ENCODE measurements at regions not wholly inside any gene's neighbourhood (a gene's known extent, or its start where the extent isn't known, plus 50 kb on each side); places are given as distances from the start of the nearest gene placed in this dataset.

DNA sequence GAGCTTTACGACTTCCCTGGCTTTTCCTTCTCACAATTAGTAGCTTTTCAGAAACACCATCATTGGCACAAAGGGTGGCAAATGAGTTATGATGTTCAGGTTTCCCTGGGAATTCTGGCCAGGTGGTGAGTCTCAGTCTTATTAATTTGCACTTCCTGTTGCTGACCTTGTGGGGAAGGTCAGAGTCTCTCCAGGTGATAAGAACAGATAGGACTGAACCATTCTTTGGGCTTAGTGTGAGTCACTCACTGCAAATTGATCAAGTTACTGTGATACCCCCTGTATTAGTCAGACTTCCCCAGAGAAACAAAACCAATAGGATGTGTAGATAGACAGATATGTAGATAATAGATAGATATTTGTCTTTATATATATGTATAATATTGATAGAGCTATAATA lies 53.8 kb upstream of the RANBP3L start:
- no peak overlapping the region for H3K27ac ChIP-seq (ENCODE audit: low read depth in 1 of 2, low read length in 2 of 2)
- H3K9me3 Mint-ChIP-seq, result peaks cover 0 to 2% (median 0%) of the 10 kb centered on the region in 7 donors

GRCh38 chr5:36356915-36357314 lies 55.2 kb upstream of the RANBP3L start:
- no peak overlapping the region for H2AFZ ChIP-seq (ENCODE audit: insufficient read depth, low read depth, low read length, poor library complexity, severe bottlenecking)
- no peaks in the 10 kb centered on the region for H3K27me3 ChIP-seq (ENCODE audit: control insufficient read depth in 2 of 2, insufficient read depth in 2 of 2, low read length in 2 of 2)
- WGBS (ENCODE audit: insufficient coverage), result 94% methylated on average over 2 of the region's 2 CpGs
- Mint-ChIP-seq H3K9me3 (peaks cover 0 to 2% (median 0%) of the 10 kb centered on the region in 7 donors), H3K27me3 (ENCODE audit: low read depth in 3 of 3) (peaks cover 0 to 4% (median 2%) of the 10 kb centered on the region in 3 donors), H3K36me3 (no peaks in the 10 kb centered on the region), H3K4me3 (no peak overlapping the region), H3K4me1 (peaks cover 2% of the 10 kb centered on the region), H3K27ac (no peak overlapping the region)
- H3K9ac ChIP-seq (ENCODE audit: insufficient read depth, low read length, poor library complexity, severe bottlenecking), result no peak overlapping the region
- no peaks in the 10 kb centered on the region for H3K9me3 ChIP-seq (replicated peaks in 1 of 2; ENCODE audit: control insufficient read depth in 1 of 2, insufficient read depth in 1 of 2, low read length in 2 of 2)
- no peaks in the 10 kb centered on the region for H4K20me1 ChIP-seq (ENCODE audit: insufficient read depth, low read length)
- no peak overlapping the region for H3K4me2 ChIP-seq (replicated peaks; ENCODE audit: extremely low read depth, low read length, poor library complexity, severe bottlenecking)
- no peak for DNase-seq
- no peaks in the 10 kb centered on the region for H3K79me2 ChIP-seq (ENCODE audit: insufficient read depth, low read length)
- no peaks in the 10 kb centered on the region for H3K36me3 ChIP-seq (replicated peaks in 1 of 2; ENCODE audit: control insufficient read depth in 1 of 2, insufficient read depth in 2 of 2, low read length in 2 of 2)
- intact Hi-C loops (cut with micrococcal nuclease), result no loop called here
- TF ChIP-seq, protein P1, sequence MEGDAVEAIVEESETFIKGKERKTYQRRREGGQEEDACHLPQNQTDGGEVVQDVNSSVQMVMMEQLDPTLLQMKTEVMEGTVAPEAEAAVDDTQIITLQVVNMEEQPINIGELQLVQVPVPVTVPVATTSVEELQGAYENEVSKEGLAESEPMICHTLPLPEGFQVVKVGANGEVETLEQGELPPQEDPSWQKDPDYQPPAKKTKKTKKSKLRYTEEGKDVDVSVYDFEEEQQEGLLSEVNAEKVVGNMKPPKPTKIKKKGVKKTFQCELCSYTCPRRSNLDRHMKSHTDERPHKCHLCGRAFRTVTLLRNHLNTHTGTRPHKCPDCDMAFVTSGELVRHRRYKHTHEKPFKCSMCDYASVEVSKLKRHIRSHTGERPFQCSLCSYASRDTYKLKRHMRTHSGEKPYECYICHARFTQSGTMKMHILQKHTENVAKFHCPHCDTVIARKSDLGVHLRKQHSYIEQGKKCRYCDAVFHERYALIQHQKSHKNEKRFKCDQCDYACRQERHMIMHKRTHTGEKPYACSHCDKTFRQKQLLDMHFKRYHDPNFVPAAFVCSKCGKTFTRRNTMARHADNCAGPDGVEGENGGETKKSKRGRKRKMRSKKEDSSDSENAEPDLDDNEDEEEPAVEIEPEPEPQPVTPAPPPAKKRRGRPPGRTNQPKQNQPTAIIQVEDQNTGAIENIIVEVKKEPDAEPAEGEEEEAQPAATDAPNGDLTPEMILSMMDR (IDR thresholded peaks at IDR 0.05), result no peak
- no peaks in the 10 kb centered on the region for H3K4me1 ChIP-seq (ENCODE audit: control insufficient read depth in 1 of 2, insufficient read depth in 2 of 2, low read length in 2 of 2)
- no peak overlapping the region for H3K27ac ChIP-seq (ENCODE audit: low read depth in 1 of 2, low read length in 2 of 2)
- no peak overlapping the region for H3K4me3 ChIP-seq (replicated peaks in 1 of 3; ENCODE audit: low read depth in 2 of 3, low read length in 3 of 3)

More for the DNA sequence above, 53.8 kb upstream of the RANBP3L start:
- Histone ChIP-seq H3K9me3 (replicated peaks in 1 of 2; ENCODE audit: control insufficient read depth in 1 of 2, insufficient read depth in 1 of 2, low read length in 2 of 2) (no peaks in the 10 kb centered on the region), H3K36me3 (replicated peaks in 1 of 2; ENCODE audit: control insufficient read depth in 1 of 2, insufficient read depth in 2 of 2, low read length in 2 of 2) (no peaks in the 10 kb centered on the region), H3K79me2 (ENCODE audit: insufficient read depth, low read length) (no peaks in the 10 kb centered on the region), H3K9ac (ENCODE audit: insufficient read depth, low read length, poor library complexity, severe bottlenecking) (no peak overlapping the region), H3K4me1 (ENCODE audit: control insufficient read depth in 1 of 2, insufficient read depth in 2 of 2, low read length in 2 of 2) (no peaks in the 10 kb centered on the region), H2AFZ (ENCODE audit: insufficient read depth, low read depth, low read length, poor library complexity, severe bottlenecking) (no peak overlapping the region), H3K4me2 (replicated peaks; ENCODE audit: extremely low read depth, low read length, poor library complexity, severe bottlenecking) (no peak overlapping the region), H3K27me3 (ENCODE audit: control insufficient read depth in 2 of 2, insufficient read depth in 2 of 2, low read length in 2 of 2) (no peaks in the 10 kb centered on the region), H4K20me1 (ENCODE audit: insufficient read depth, low read length) (no peaks in the 10 kb centered on the region), H3K4me3 (replicated peaks in 1 of 3; ENCODE audit: low read depth in 2 of 3, low read length in 3 of 3) (no peak overlapping the region)
- no peak overlapping the region for H3K27ac Mint-ChIP-seq
- H3K36me3 Mint-ChIP-seq, result no peaks in the 10 kb centered on the region
- no CpG with 5 or more reads among the region's 1 CpG for WGBS (ENCODE audit: insufficient coverage)
- intact Hi-C loops (cut with micrococcal nuclease), result no loop called here
- no peak overlapping the region for H3K4me3 Mint-ChIP-seq
- TF ChIP-seq, protein P1 (IDR thresholded peaks at IDR 0.05), result no peak
- no peak for DNase-seq
- H3K4me1 Mint-ChIP-seq, result peaks cover 2% of the 10 kb centered on the region
- peaks cover 0 to 4% (median 2%) of the 10 kb centered on the region in 3 donors for H3K27me3 Mint-ChIP-seq (ENCODE audit: low read depth in 3 of 3)
